Posterior vena cava (tissue), 2 donors: ENCODE measurements at regions not wholly inside any gene's neighbourhood (a gene's known extent, or its start where the extent isn't known, plus 50 kb on each side); places are given as distances from the start of the nearest gene placed in this dataset.

Source experiments
- DNase-seq: peaks from one replicate; pipeline ENCODE4 v3.0.0-alpha.2; 2020; ENCODE audit warnings: low spot score
- intact Hi-C, 2 donors: fragments of 100-400 bp; cut with DNase I; formaldehyde crosslinking; loops; one replicate each; pipeline versions ENCODE4 v1.14.1 to v1.14.2; 2022 to 2023
- donor health status: DM: yes; HTN: yes; CAD: no.
- donor health status: DM: yes; HTN: yes; CAD: no.

DNA sequence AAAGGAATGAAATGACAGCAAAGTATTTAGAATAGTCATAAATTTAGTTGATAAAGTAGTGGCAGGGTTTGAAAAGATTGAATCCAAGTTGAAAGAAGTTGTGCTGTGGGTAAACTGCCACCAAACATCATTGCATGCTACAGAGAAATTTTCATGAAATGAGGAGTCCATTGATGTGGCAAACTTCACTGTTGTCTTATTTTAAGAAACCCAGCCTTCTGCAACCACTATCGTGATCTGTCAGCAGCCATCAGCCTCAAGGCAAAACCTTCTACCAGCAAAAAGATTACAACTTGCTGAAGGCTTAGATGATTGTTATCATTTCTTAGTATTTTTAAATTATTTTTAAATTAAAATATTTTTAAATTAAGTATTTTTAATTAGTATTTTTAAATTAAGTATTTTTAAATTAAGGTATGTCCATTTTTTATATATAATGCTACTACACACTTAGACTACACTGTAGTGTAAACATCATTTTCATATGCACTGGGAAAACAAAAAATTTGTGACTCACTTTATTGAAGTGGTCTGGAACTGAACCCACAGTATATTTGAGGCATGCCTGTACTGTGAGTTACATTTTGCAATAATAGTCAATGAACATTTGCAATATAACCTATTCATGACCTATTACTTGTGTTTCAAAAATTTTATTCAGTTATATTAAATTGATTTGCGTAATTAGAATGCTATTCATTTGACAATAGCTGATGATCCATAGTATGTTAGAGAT is 67.2 kb upstream of the SYT1 start:
- intact Hi-C loops, result no loop called here
- DNase-seq, result no peak

DNA sequence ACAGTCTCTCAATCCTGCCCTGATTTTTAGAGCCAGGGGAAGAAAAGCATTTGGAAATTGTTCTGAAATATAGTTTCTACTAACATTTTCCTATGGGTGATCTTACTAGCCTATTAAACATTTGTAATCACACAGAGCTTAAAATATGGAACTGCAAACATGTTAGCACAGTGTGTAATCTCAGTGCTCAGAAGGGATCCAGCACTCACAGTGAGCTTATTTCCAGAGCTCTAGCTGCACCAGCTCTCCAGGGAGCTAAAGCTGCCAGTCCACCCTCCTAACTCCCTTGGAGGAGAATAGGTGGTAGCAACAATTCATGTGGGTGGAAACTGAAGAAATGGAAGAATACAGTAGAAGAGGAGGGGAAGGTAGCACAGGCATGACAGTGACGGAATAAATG is 64.9 kb upstream of the SYT1 start:
- no peak for DNase-seq

DNA sequence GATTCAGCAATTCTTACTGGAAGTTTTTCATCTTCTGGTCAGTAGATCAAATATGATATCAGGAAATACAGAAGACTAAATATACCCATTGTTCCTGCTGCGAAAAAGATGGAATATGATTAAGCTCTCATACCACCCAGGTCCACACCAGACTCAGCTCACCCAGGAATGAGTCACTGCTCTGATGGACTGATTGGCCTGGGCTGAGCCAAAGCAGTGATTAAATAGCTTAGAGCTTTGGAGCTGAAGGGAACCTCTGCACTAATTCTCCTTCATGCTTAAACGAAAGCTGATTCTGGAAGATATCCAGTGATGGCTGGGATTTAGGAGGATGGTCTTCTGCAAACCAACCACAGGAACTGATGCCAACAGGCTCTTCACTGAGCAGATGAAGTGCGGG is 62.0 kb upstream of the SYT1 start:
- intact Hi-C loops, result no loop called here
- no peak for DNase-seq

More for the DNA sequence above, 64.9 kb upstream of the SYT1 start:
- intact Hi-C loops, result no loop called here

DNA sequence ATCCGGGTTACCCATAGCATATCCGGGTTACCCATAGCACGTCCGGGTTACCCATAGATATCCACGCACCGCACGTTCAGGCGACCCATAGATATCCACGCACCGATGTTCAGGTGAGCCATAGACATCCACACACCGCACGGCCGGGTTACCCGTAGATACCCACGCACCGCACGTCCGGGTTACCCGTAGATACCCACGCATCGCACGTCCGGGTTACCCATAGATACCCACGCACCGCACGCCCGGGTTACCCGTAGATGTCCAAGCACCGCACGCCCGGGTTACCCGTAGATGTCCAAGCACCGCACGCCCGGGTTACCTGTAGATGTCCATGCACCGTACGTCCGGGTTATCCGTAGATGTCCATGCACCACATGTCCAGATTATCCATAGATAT is 60.3 kb upstream of the SYT1 start:
- DNase-seq, result no peak
- intact Hi-C loops, result no loop called here
